ENCODE measurements at regions not wholly inside any gene's neighbourhood (a gene's known extent, or its start where the extent isn't known, plus 50 kb on each side); places are given as distances from the start of the nearest gene placed in this dataset.

GRCh38 chr22:44600207-44600785 is 101.7 kb upstream of the PRR5 start:
- H3K27me3 ChIP-seq, result peaks cover 0 to 7% (median 0%) of the 10 kb centered on the region in 3 donors
- H3K4me3 ChIP-seq, result no peak overlapping the region
- no peak for DNase-seq
- intact Hi-C loops (cut with DNase I), result no loop called here
- 68 to 73% methylated on average over 13 of the region's 13 CpGs for WGBS, 2 donors
- no peak overlapping the region for H3K27ac ChIP-seq
- H3K9me3 ChIP-seq, result no peaks in the 10 kb centered on the region
- no peaks in the 10 kb centered on the region for H3K36me3 ChIP-seq
- TF ChIP-seq POLR2A (IDR thresholded peaks at IDR 0.05) (no peak), POLR2AphosphoS5 (IDR thresholded peaks at IDR 0.05) (no peak), CTCF (IDR thresholded peaks at IDR 0.05) (no peak), EP300 (IDR thresholded peaks at IDR 0.05) (no peak)
- peaks cover 0 to 6% (median 2%) of the 10 kb centered on the region in 4 donors for H3K4me1 ChIP-seq

GRCh38 chr22:44599500-44600140 is 101.6 kb upstream of the RTL6 start:
- 73 to 83% methylated on average over 11 of the region's 11 CpGs for WGBS, 2 donors
- no peak overlapping the region for H3K4me3 ChIP-seq
- no peaks in the 10 kb centered on the region for H3K9me3 ChIP-seq
- H3K27ac ChIP-seq, result no peak overlapping the region
- peaks cover 0 to 14% (median 6%) of the 10 kb centered on the region in 3 donors for H3K27me3 ChIP-seq
- no peaks in the 10 kb centered on the region for H3K36me3 ChIP-seq
- DNase-seq, result no peak
- TF ChIP-seq POLR2A (IDR thresholded peaks at IDR 0.05) (no peak), POLR2AphosphoS5 (IDR thresholded peaks at IDR 0.05) (no peak), CTCF (IDR thresholded peaks at IDR 0.05) (no peak), EP300 (IDR thresholded peaks at IDR 0.05) (no peak)
- H3K4me1 ChIP-seq, result peaks cover 0 to 6% (median 2%) of the 10 kb centered on the region in 4 donors
- intact Hi-C loops (cut with DNase I), result no loop called here

GRCh38 chr22:44599084-44599483 is 101.1 kb upstream of the RTL6 start:
- no peak overlapping the region for H3K27ac ChIP-seq
- H3K4me3 ChIP-seq, result no peak overlapping the region
- intact Hi-C loops (cut with DNase I), result no loop called here
- TF ChIP-seq POLR2A (IDR thresholded peaks at IDR 0.05), result no peak
- no peak for TF ChIP-seq EP300 (IDR thresholded peaks at IDR 0.05)
- no peak for TF ChIP-seq CTCF (IDR thresholded peaks at IDR 0.05)
- no peak for TF ChIP-seq POLR2AphosphoS5 (IDR thresholded peaks at IDR 0.05)
- H3K36me3 ChIP-seq, result no peaks in the 10 kb centered on the region
- no peaks in the 10 kb centered on the region for H3K9me3 ChIP-seq
- no peak for DNase-seq
- H3K4me1 ChIP-seq, result peaks cover 0 to 6% (median 2%) of the 10 kb centered on the region in 4 donors
- 67 to 85% methylated on average over 9 of the region's 9 CpGs for WGBS, 2 donors
- H3K27me3 ChIP-seq, result peaks cover 0 to 14% (median 10%) of the 10 kb centered on the region in 3 donors

- Histone ChIP-seq H3K27ac (no peak overlapping the region), H3K4me1 (peaks cover 0 to 6% (median 2%) of the 10 kb centered on the region in 4 donors), H3K4me3 (no peak overlapping the region), H3K9me3 (no peaks in the 10 kb centered on the region), H3K36me3 (no peaks in the 10 kb centered on the region), H3K27me3 (peaks cover 0 to 19% (median 10%) of the 10 kb centered on the region in 3 donors)
- 41 to 78% methylated on average over 15 of the region's 15 CpGs for WGBS, 2 donors
- no peak for DNase-seq
- intact Hi-C loops (cut with DNase I), result no loop called here
- TF ChIP-seq POLR2A (IDR thresholded peaks at IDR 0.05), result no peak
- TF ChIP-seq EP300 (IDR thresholded peaks at IDR 0.05), result no peak
- TF ChIP-seq CTCF (IDR thresholded peaks at IDR 0.05), result no peak
- TF ChIP-seq POLR2AphosphoS5 (IDR thresholded peaks at IDR 0.05), result no peak
Observed at GRCh38 chr22:44597616-44598015, 99.6 kb upstream of the RTL6 start.
